PC-3 (cell line): ENCODE measurements at regions not wholly inside any gene's neighbourhood (a gene's known extent, or its start where the extent isn't known, plus 50 kb on each side); places are given as distances from the start of the nearest gene placed in this dataset.

Experiments used
- CTCF ChIP-seq: fragments of 300-600 bp; sonication (generic); conservative IDR thresholded peaks from 2 replicates; pipeline ENCODE4 v1.5.1; 2017; ENCODE audit warnings: antibody characterized with exemption, low read depth, mild to moderate bottlenecking, low read length
- EZH2 ChIP-seq: fragments of 300-600 bp; sonication (generic); IDR thresholded peaks from one replicate; pipeline ENCODE4 v1.6.1; 2017; ENCODE audit warnings: antibody characterized with exemption, mild to moderate bottlenecking, low read length; ENCODE audit not compliant: unreplicated experiment

GRCh38 chr18:61194726-61195125 lies 138.5 kb upstream of the CDH20 start:
- no peak for TF ChIP-seq CTCF
- no peak for TF ChIP-seq EZH2
